GM19351 (cell line): ENCODE measurements at regions not wholly inside any gene's neighbourhood (a gene's known extent, or its start where the extent isn't known, plus 50 kb on each side); places are given as distances from the start of the nearest gene placed in this dataset.
"Not testable (repeated sequence)": the region's sequence is repeated elsewhere in the genome, so short reads cannot be mapped to it uniquely, and the experiment has no call there.

ENCODE experiments used
- ATAC-seq: cut with Tn5 transposase; IDR thresholded peaks from one replicate; pipeline ENCODE4 v1.9.1; 2021; ENCODE audit warnings: mild to moderate bottlenecking, moderate library complexity; ENCODE audit not compliant: unreplicated experiment

- not testable (repeated sequence) for ATAC-seq
These were observed 2065.9 kb upstream of the TPTE start for GRCh38 chr21:8455279-8456128.

- ATAC-seq: not testable (repeated sequence)
These were observed 2056.8 kb upstream of the TPTE start for GRCh38 chr21:8464403-8465152.

- not testable (repeated sequence) for ATAC-seq
These were observed 2054.7 kb upstream of the TPTE start for GRCh38 chr21:8466642-8467041.
